HFF-Myc (cell line): ENCODE measurements at regions not wholly inside any gene's neighbourhood (a gene's known extent, or its start where the extent isn't known, plus 50 kb on each side); places are given as distances from the start of the nearest gene placed in this dataset.

Experiments
- DNase-seq: peaks from one replicate; pipeline ENCODE4 v3.0.0-alpha.2; 2011; ENCODE audit warnings: low read depth; ENCODE audit errors: extremely low read depth
- H3K4me3 ChIP-seq: replicated peaks from 2 replicates; pipeline ENCODE4 v1.5.1; 2011; ENCODE audit warnings: low read depth, mild to moderate bottlenecking, control low read depth, low read length
- CTCF ChIP-seq: IDR thresholded peaks from 2 replicates; pipeline ENCODE4 v1.5.1; 2012; ENCODE audit warnings: mild to moderate bottlenecking, low read depth, low read length, control low read depth; ENCODE audit errors: missing control alignments

- TF ChIP-seq CTCF = no peak
- H3K4me3 ChIP-seq = no peak overlapping the region
These were observed 394.7 kb downstream of the PDGFC start for GRCh38 chr4:156576946-156577345.

GRCh38 chr4:156575430-156576073 lies 396.0 kb downstream of the PDGFC start:
- no peak overlapping the region for H3K4me3 ChIP-seq
- DNase-seq = no peak
- no peak for TF ChIP-seq CTCF

More at GRCh38 chr4:156576946-156577345, 394.7 kb downstream of the PDGFC start:
- no peak for DNase-seq

GRCh38 chr4:156571146-156571545 lies 400.5 kb downstream of the PDGFC start:
- no peak overlapping the region for H3K4me3 ChIP-seq
- no peak for TF ChIP-seq CTCF
- DNase-seq = no peak

- no peak for TF ChIP-seq CTCF
- H3K4me3 ChIP-seq = no peak overlapping the region
- DNase-seq = no peak
These were observed 402.1 kb downstream of the PDGFC start for GRCh38 chr4:156569535-156569934.

- TF ChIP-seq CTCF = no peak
- DNase-seq = no peak
- H3K4me3 ChIP-seq = no peak overlapping the region
These were observed 403.1 kb downstream of the PDGFC start for GRCh38 chr4:156568484-156568883.

- no peak overlapping the region for H3K4me3 ChIP-seq
- TF ChIP-seq CTCF = no peak
- no peak for DNase-seq
These were observed 403.6 kb downstream of the PDGFC start for GRCh38 chr4:156568041-156568440.

GRCh38 chr4:156560701-156561100 lies 410.9 kb downstream of the PDGFC start:
- no peak for TF ChIP-seq CTCF
- H3K4me3 ChIP-seq = no peak overlapping the region
- DNase-seq = no peak
